ENCODE measurements at regions not wholly inside any gene's neighbourhood (a gene's known extent, or its start where the extent isn't known, plus 50 kb on each side); places are given as distances from the start of the nearest gene placed in this dataset.

- DNase-seq (ENCODE audit: low read depth), result no peak
Observed at GRCh38 chr12:63318933-63319332, 167.9 kb upstream of the AVPR1A start.

GRCh38 chr12:63318313-63318712 lies 167.3 kb upstream of the AVPR1A start:
- no peak for DNase-seq (ENCODE audit: low read depth)

- DNase-seq (ENCODE audit: low read depth), result no peak
Observed at GRCh38 chr12:63317880-63318279, 166.9 kb upstream of the AVPR1A start.

GRCh38 chr12:63317286-63317846 lies 166.4 kb upstream of the AVPR1A start:
- DNase-seq (ENCODE audit: low read depth), result no peak

GRCh38 chr12:63313139-63313538 lies 162.1 kb upstream of the AVPR1A start:
- DNase-seq (ENCODE audit: low read depth), result no peak

DNA sequence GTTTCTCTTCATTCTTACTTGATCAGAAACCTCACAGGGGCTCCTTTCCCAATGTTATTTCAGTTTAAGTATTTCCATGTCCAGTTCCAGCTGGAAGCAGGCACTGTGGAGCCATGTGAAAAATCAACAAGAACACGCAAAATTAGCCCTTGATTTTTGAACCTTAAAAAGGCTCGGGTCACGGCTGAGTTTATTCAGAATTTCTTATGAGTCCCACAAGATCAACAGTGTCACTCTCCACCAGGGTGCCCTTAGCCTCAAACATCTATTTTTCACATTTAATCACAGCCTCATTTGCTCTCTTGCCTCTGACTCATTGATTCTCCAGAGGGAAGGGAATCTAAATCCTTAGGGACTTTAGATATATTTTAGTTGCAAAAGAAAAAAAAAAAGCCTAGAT lies 157.7 kb upstream of the AVPR1A start:
- DNase-seq (ENCODE audit: low read depth), result no peak

- no peak for DNase-seq (ENCODE audit: low read depth)
Observed at GRCh38 chr12:63307849-63308248, 156.8 kb upstream of the AVPR1A start.

- no peak for DNase-seq (ENCODE audit: low read depth)
Observed at GRCh38 chr12:63305901-63306875, 155.2 kb upstream of the AVPR1A start.

- DNase-seq (ENCODE audit: low read depth), result no peak
Observed at GRCh38 chr12:63304887-63305316, 153.9 kb upstream of the AVPR1A start.

DNA sequence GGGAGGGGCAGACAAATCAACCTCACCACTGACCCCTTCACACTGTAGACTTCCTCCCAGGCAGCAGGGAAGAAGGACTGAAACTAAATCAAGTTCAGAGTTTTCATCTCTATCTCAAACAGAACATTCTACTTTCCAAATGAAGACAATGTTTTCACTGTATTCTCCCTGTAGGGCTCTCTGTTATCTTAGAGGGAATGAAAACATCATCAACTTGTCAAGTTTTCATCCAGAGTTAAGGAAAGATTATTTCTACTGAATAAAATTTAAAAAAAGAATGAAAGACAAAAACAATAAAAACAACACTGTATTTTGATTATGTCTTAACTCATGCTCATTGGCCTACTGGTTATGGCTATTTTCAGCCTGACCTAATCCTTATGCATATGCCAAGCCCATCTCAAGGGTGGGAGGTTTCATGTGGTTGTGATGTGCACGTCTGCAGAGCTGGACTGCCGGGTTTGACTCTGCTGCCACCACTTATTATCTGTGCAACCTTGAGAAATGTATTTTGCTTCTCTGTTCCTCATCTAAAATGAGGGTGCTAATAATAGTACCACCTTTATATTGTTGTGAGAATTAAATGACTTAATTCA lies 152.0 kb upstream of the AVPR1A start:
- no peak for DNase-seq (ENCODE audit: low read depth)

DNA sequence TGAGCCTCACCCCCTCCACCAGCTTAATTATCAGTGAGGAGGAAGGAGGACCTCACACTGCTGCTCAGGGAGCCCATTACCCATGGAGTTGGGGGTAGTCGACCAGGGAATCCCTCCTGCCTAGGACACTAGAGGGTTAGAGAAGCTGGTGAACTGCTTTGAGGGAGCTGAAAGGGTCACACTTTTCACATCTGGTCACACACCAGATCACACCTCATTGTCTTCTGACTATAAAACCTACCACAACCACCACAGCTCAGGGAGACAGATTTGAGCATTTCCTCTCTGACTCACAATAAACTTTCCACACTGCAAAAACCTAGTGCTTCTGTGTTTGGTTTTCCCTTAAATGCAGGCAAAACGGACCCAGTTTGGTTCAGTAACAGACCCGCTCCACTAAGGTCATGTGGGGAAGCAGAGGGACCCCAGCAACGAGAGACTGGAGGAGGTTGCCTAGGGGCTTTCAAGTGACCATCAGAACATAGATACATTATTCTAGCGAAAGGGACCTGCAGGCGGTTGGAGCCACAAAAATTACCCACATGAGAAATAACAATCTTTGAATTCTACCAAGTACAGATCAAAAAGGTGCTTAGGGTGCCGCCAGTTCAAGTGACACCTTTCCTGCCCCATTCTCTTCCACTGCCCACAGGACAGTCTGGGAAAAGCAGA lies 151.4 kb upstream of the AVPR1A start:
- no peak for DNase-seq (ENCODE audit: low read depth)

GRCh38 chr12:63301311-63301710 lies 150.3 kb upstream of the AVPR1A start:
- no peak for DNase-seq (ENCODE audit: low read depth)

DNA sequence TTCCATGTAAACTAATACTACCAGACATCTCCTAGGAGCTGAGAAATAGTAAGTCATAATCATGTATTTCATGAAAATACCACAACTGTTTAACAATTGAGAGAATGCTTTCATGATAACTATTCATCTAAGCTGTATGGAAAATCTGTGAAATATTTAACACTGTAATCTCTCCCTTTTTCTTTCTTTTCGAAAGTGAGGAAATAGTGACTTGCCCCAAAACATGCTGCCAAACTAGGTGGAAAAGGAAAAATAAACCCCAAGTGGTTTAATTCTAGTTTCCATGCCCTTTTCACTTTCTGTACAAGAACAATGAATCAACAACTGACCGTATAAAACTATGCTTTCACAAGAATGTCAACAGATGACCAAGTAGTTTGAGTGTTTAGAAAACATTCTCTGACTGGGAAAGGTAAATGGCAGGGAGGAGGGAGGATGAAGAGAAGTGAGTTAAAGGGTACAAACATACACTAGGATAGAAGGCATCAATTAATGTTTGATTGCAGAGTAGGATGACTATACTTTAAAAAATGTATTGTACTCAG lies 147.5 kb upstream of the AVPR1A start:
- DNase-seq (ENCODE audit: low read depth), result no peak

DNA sequence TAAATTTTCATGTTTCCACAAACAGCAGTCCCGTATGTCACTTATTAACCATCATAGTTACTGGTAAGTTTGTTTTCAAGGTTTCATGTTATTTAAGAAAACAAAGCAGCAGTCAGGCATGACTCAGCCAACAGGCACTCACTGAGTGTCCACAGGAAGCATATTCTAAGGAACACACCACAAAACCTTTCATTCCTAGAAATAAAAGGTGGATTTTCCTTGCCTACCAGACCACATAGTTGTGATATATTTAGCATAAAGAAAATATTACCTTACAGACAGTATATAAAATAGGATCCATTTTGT lies 143.3 kb upstream of the AVPR1A start:
- DNase-seq (ENCODE audit: low read depth), result peak; percentile 31

- DNase-seq (ENCODE audit: low read depth), result no peak
Observed at GRCh38 chr12:63292471-63293221, 141.6 kb upstream of the AVPR1A start.

DNA sequence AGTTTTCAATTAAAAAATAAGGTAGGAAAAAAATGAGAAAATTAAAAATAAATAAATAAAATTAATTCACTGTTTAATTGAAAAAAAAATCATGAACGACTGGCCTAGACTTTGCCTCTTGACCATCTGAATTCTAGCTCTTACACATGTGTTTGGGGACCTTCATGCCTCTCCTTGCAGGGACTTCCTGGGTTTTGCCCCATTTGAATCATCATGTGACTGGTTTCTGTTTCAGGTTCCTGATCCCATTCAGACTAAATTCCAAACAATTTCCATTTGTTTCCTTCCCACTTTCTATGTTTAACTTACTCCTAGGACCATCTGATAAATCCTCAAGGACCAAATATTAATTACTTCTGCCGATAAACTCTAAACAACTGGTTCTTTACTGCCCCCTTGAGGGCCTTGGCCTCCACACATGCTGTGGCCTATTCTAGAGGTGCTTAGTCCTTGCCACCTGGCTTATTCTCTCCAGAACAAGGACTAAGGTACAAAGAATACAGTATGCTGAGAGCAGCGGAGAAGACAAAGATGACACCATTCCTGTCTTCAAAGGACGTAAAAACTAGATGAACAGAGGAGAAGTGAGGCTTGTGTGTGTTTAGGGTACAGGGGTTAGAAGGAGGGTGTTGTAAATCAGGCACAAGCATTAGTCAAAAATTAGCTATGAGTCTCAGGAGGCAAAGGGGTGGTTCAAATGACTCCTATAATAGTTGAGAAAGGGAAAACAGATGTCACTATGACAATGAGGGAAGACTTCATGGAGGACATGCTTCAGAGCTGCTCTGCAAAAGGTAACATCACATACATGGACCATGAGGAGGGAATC lies 125.8 kb upstream of the AVPR1A start:
- peak; percentile 12 for DNase-seq (ENCODE audit: low read depth)

DNA sequence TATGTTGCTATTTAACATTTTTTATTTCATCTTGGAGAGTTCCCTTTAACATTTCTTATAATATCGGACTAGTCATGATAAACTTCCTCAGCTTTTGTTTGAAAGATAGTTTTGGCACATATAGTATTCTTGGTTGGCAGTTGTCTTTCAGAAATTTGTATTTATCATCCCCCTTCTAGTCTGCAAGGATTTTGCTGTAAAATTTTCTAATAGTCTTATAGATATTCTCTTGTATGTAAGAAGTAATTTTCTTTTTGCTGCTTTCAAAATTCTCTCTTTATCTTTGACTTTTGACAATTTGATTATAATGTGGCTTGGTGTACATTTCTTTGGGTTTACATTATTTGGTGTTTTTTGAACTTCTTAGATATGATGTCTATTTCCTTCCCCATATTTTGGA lies 116.0 kb upstream of the AVPR1A start:
- DNase-seq (ENCODE audit: low read depth), result no peak

DNA sequence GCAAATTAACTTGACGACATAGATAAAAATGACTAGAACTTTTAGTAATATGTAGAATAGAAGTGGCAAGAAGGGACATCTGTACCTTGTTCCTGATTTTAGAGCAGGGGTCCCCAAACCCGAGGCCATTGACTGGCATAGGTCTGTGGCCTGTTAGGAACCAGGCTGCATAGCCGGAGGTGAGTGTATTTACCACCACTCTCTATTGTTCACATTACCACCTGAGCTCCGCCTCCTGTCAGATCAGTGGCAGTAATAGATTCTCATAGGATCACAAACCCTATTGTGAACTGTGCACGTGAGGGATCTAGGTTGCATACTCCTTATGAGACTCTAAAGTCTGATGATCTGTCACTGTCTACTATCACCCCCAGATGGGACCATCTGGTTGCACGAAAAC lies 113.6 kb upstream of the AVPR1A start:
- no peak for DNase-seq (ENCODE audit: low read depth)

GRCh38 chr12:63250486-63250885 lies 99.5 kb upstream of the AVPR1A start:
- no peak for DNase-seq (ENCODE audit: low read depth)

GRCh38 chr12:63238892-63239291 lies 87.9 kb upstream of the AVPR1A start:
- no peak for DNase-seq (ENCODE audit: low read depth)

GRCh38 chr12:63232896-63233295 lies 81.9 kb upstream of the AVPR1A start:
- no peak for DNase-seq (ENCODE audit: low read depth)

Measured in HS-27A (cell line).